ENCODE measurements at regions not wholly inside any gene's neighbourhood (a gene's known extent, or its start where the extent isn't known, plus 50 kb on each side); places are given as distances from the start of the nearest gene placed in this dataset.

DNA sequence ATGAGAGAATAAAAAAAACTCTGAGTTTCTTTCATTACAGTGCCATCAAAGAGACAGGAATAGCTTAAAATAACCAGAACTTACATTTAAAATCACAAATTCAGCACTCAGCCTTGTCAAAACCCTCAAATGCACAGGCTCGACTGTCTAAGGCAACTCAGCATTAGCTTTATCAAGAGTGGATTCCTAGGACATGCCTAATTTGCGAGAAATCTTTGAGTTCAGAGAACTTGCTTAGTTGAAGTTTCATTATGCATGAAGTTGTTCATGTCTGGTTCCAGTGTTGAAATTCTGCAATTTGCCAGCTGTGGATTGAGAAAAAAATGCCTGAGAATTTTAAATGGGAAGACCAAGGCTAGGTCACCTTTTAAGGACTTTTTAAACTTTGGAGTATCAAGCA, 151.1 kb downstream of the LRRC70 start:
- TF ChIP-seq POLR2AphosphoS5 (IDR thresholded peaks at IDR 0.05; ENCODE audit: borderline replicate concordance, low read depth, low read length) (no peak), EZH2 (IDR thresholded peaks at IDR 0.05) (no peak)

All from SK-N-MC (cell line).